Mesendoderm (in vitro differentiated cells): ENCODE measurements at regions not wholly inside any gene's neighbourhood (a gene's known extent, or its start where the extent isn't known, plus 50 kb on each side); places are given as distances from the start of the nearest gene placed in this dataset.

Experiments
- DNase-seq: peaks from one replicate; pipeline ENCODE4 v3.0.0; 2013
- H2AK5ac ChIP-seq: 2 replicates; pipeline ENCODE4 v1.6.1; 2013; ENCODE audit warnings: low read length, inconsistent platforms
- H2BK120ac ChIP-seq: 2 replicates; pipeline ENCODE4 v1.6.1; 2013; ENCODE audit warnings: low read depth, mild to moderate bottlenecking, low read length, moderate library complexity, mixed read lengths
- H2BK15ac ChIP-seq: replicated peaks from 2 replicates; pipeline ENCODE4 v1.6.1; 2013; ENCODE audit warnings: low read depth, mild to moderate bottlenecking, moderate library complexity
- H2BK5ac ChIP-seq: 2 replicates; pipeline ENCODE4 v1.6.1; 2013; ENCODE audit warnings: low read length, inconsistent platforms
- H3K18ac ChIP-seq: 2 replicates; pipeline ENCODE4 v1.6.1; 2013; ENCODE audit warnings: mild to moderate bottlenecking, low read length, mixed read lengths
- H3K23ac ChIP-seq: one replicate; pipeline ENCODE4 v1.6.1; 2013; ENCODE audit warnings: low read length
- H3K27ac ChIP-seq: 2 replicates; pipeline ENCODE4 v1.5.1; 2013; ENCODE audit warnings: low read depth, mild to moderate bottlenecking, inconsistent platforms, low read length, moderate library complexity
- H3K27me3 ChIP-seq: 2 replicates; pipeline ENCODE4 v1.6.1; 2013; ENCODE audit warnings: low read length, control low read depth, mild to moderate bottlenecking, inconsistent platforms; ENCODE audit not compliant: insufficient read depth, poor library complexity
- H3K36me3 ChIP-seq: 2 replicates; pipeline ENCODE4 v1.6.1; 2013; ENCODE audit warnings: low read length, inconsistent platforms; ENCODE audit not compliant: control insufficient read depth, insufficient read depth
- H3K4ac ChIP-seq: one replicate; pipeline ENCODE4 v1.6.1; 2013; ENCODE audit warnings: low read depth, mild to moderate bottlenecking, low read length, moderate library complexity
- H3K4me1 ChIP-seq: 2 replicates; pipeline ENCODE4 v1.6.1; 2013; ENCODE audit warnings: low read depth, low read length, inconsistent platforms; ENCODE audit not compliant: control insufficient read depth
- H3K4me2 ChIP-seq: 2 replicates; pipeline ENCODE4 v1.6.1; 2013; ENCODE audit warnings: low read length
- H3K4me3 ChIP-seq: 2 replicates; pipeline ENCODE4 v1.5.1; 2013; ENCODE audit warnings: mild to moderate bottlenecking, low read length
- H3K56ac ChIP-seq: one replicate; pipeline ENCODE4 v1.6.1; 2013; ENCODE audit warnings: low read length
- H3K79me1 ChIP-seq: 2 replicates; pipeline ENCODE4 v1.6.1; 2013; ENCODE audit warnings: low read length, inconsistent platforms
- H3K79me2 ChIP-seq: 2 replicates; pipeline ENCODE4 v1.6.1; 2013; ENCODE audit warnings: mild to moderate bottlenecking, low read length; ENCODE audit not compliant: control insufficient read depth, insufficient read depth
- H3K9ac ChIP-seq: 2 replicates; pipeline ENCODE4 v1.6.1; 2013; ENCODE audit warnings: low read length, inconsistent platforms
- H4K5ac ChIP-seq: one replicate; pipeline ENCODE4 v1.6.1; 2013; ENCODE audit warnings: low read length
- H4K8ac ChIP-seq: one replicate; pipeline ENCODE4 v1.6.1; 2013; ENCODE audit warnings: low read depth, mild to moderate bottlenecking, control low read depth, low read length, moderate library complexity
- WGBS: extraction: QIAGEN DNeasy Blood & Tissue Kit; methylation state at CpG from one replicate; pipeline ENCODE4 v1.1.7; 2013; ENCODE audit warnings: low lambda C conversion rate, missing lambda C conversion rate; ENCODE audit not compliant: insufficient coverage; ENCODE audit errors: extremely low coverage; 5-methylcytosine and 5-hydroxymethylcytosine counted together

- no peak overlapping the region for H4K8ac ChIP-seq
- no peak overlapping the region for H2BK15ac ChIP-seq
- H3K79me1 ChIP-seq = no peaks in the 10 kb centered on the region
- no peak overlapping the region for H3K4ac ChIP-seq
- no peaks in the 10 kb centered on the region for H3K36me3 ChIP-seq
- H3K4me1 ChIP-seq = no peaks in the 10 kb centered on the region
- H2AK5ac ChIP-seq = no peak overlapping the region
- no peak overlapping the region for H3K56ac ChIP-seq
- no peak for DNase-seq
- H3K4me2 ChIP-seq = no peak overlapping the region
- no peak overlapping the region for H4K5ac ChIP-seq
- no peak overlapping the region for H2BK5ac ChIP-seq
- H3K27ac ChIP-seq = no peak overlapping the region
- WGBS = no CpG with 5 or more reads among the region's 13 CpGs
- no peak overlapping the region for H3K9ac ChIP-seq
- no peak overlapping the region for H3K4me3 ChIP-seq
- H3K23ac ChIP-seq = no peak overlapping the region
- H3K27me3 ChIP-seq = no peaks in the 10 kb centered on the region
- no peak overlapping the region for H2BK120ac ChIP-seq
- no peaks in the 10 kb centered on the region for H3K79me2 ChIP-seq
- no peak overlapping the region for H3K18ac ChIP-seq
Measured at GRCh38 chr2:71932780-71933466, 214.7 kb downstream of the CYP26B1 start.

GRCh38 chr2:71932037-71932779 is 215.5 kb downstream of the CYP26B1 start:
- H3K9ac ChIP-seq = no peak overlapping the region
- H3K4me3 ChIP-seq = no peak overlapping the region
- no peak overlapping the region for H2BK15ac ChIP-seq
- H3K79me1 ChIP-seq = no peaks in the 10 kb centered on the region
- H3K4me2 ChIP-seq = no peak overlapping the region
- H2BK5ac ChIP-seq = no peak overlapping the region
- no peak overlapping the region for H3K27ac ChIP-seq
- no peak overlapping the region for H2BK120ac ChIP-seq
- H2AK5ac ChIP-seq = no peak overlapping the region
- H3K4me1 ChIP-seq = no peaks in the 10 kb centered on the region
- no peak overlapping the region for H3K23ac ChIP-seq
- no peak overlapping the region for H3K4ac ChIP-seq
- H3K18ac ChIP-seq = no peak overlapping the region
- no peak overlapping the region for H3K56ac ChIP-seq
- H4K5ac ChIP-seq = no peak overlapping the region
- no peaks in the 10 kb centered on the region for H3K27me3 ChIP-seq
- H3K79me2 ChIP-seq = no peaks in the 10 kb centered on the region
- no peaks in the 10 kb centered on the region for H3K36me3 ChIP-seq
- H4K8ac ChIP-seq = no peak overlapping the region
- no CpG with 5 or more reads among the region's 13 CpGs for WGBS
- no peak for DNase-seq

- H3K4me1 ChIP-seq = no peaks in the 10 kb centered on the region
- no peak overlapping the region for H3K4me3 ChIP-seq
- no peak overlapping the region for H3K23ac ChIP-seq
- H3K18ac ChIP-seq = no peak overlapping the region
- no peaks in the 10 kb centered on the region for H3K36me3 ChIP-seq
- no peak overlapping the region for H4K5ac ChIP-seq
- H3K79me1 ChIP-seq = no peaks in the 10 kb centered on the region
- no peak overlapping the region for H3K4me2 ChIP-seq
- no peak overlapping the region for H2AK5ac ChIP-seq
- WGBS = no CpG with 5 or more reads among the region's 12 CpGs
- no peak overlapping the region for H3K9ac ChIP-seq
- H3K27ac ChIP-seq = no peak overlapping the region
- no peaks in the 10 kb centered on the region for H3K79me2 ChIP-seq
- H3K27me3 ChIP-seq = no peaks in the 10 kb centered on the region
- DNase-seq = no peak
- no peak overlapping the region for H3K56ac ChIP-seq
- no peak overlapping the region for H2BK120ac ChIP-seq
- no peak overlapping the region for H3K4ac ChIP-seq
- no peak overlapping the region for H2BK15ac ChIP-seq
- no peak overlapping the region for H4K8ac ChIP-seq
- H2BK5ac ChIP-seq = no peak overlapping the region
Measured at GRCh38 chr2:71930049-71930681, 217.5 kb downstream of the CYP26B1 start.

- no CpG with 5 or more reads among the region's 2 CpGs for WGBS
- Histone ChIP-seq H3K4me1 (no peaks in the 10 kb centered on the region), H3K4me3 (no peak overlapping the region)
Measured at GRCh38 chr2:71929482-71929772, 218.2 kb downstream of the CYP26B1 start.

GRCh38 chr2:71928734-71929481 is 218.8 kb downstream of the CYP26B1 start:
- no peaks in the 10 kb centered on the region for H3K27me3 ChIP-seq
- H3K4me2 ChIP-seq = no peak overlapping the region
- no CpG with 5 or more reads among the region's 11 CpGs for WGBS
- no peaks in the 10 kb centered on the region for H3K36me3 ChIP-seq
- H3K56ac ChIP-seq = no peak overlapping the region
- no peak for DNase-seq
- H3K18ac ChIP-seq = no peak overlapping the region
- no peak overlapping the region for H3K23ac ChIP-seq
- no peaks in the 10 kb centered on the region for H3K79me2 ChIP-seq
- H3K9ac ChIP-seq = no peak overlapping the region
- no peak overlapping the region for H2AK5ac ChIP-seq
- H2BK120ac ChIP-seq = no peak overlapping the region
- H4K8ac ChIP-seq = no peak overlapping the region
- H3K4me1 ChIP-seq = no peaks in the 10 kb centered on the region
- H3K4me3 ChIP-seq = no peak overlapping the region
- H3K4ac ChIP-seq = no peak overlapping the region
- H3K79me1 ChIP-seq = no peaks in the 10 kb centered on the region
- no peak overlapping the region for H3K27ac ChIP-seq
- H2BK15ac ChIP-seq = no peak overlapping the region
- H4K5ac ChIP-seq = no peak overlapping the region
- no peak overlapping the region for H2BK5ac ChIP-seq

More at GRCh38 chr2:71929482-71929772, 218.2 kb downstream of the CYP26B1 start:
- H3K56ac ChIP-seq = no peak overlapping the region
- H3K79me1 ChIP-seq = no peaks in the 10 kb centered on the region
- H3K23ac ChIP-seq = no peak overlapping the region
- no peak for DNase-seq
- no peak overlapping the region for H3K4ac ChIP-seq
- no peak overlapping the region for H3K27ac ChIP-seq
- no peak overlapping the region for H2AK5ac ChIP-seq
- H3K4me2 ChIP-seq = no peak overlapping the region
- no peak overlapping the region for H4K5ac ChIP-seq
- no peak overlapping the region for H2BK15ac ChIP-seq
- H3K18ac ChIP-seq = no peak overlapping the region
- no peak overlapping the region for H3K9ac ChIP-seq
- H2BK120ac ChIP-seq = no peak overlapping the region
- no peaks in the 10 kb centered on the region for H3K79me2 ChIP-seq
- H4K8ac ChIP-seq = no peak overlapping the region
- no peaks in the 10 kb centered on the region for H3K36me3 ChIP-seq
- no peaks in the 10 kb centered on the region for H3K27me3 ChIP-seq
- no peak overlapping the region for H2BK5ac ChIP-seq
